ENCODE measurements at regions not wholly inside any gene's neighbourhood (a gene's known extent, or its start where the extent isn't known, plus 50 kb on each side); places are given as distances from the start of the nearest gene placed in this dataset.
A peak's percentile ranks its signal among the peaks of the same experiment; 100 is the strongest.
"Not testable (repeated sequence)": the region's sequence is repeated elsewhere in the genome, so short reads cannot be mapped to it uniquely, and the experiment has no call there.

GRCh38 chr7:91355695-91356435 is 91.6 kb downstream of the FZD1 start:
- H3K27me3 ChIP-seq (ENCODE audit: control insufficient read depth, insufficient read depth, low read length): no peaks in the 10 kb centered on the region

GRCh38 chr7:91356915-91357314 is 92.7 kb downstream of the FZD1 start:
- Histone ChIP-seq H3K4me3 (ENCODE audit: low read length) (no peak overlapping the region), H3K9me3 (replicated peaks; ENCODE audit: control insufficient read depth, low read depth, low read length) (no peaks in the 10 kb centered on the region), H3K27ac (ENCODE audit: low read length) (no peak overlapping the region), H3K36me3 (ENCODE audit: control insufficient read depth, insufficient read depth, low read length) (no peaks in the 10 kb centered on the region), H3K4me1 (ENCODE audit: control insufficient read depth, insufficient read depth, low read length) (no peaks in the 10 kb centered on the region), H3K27me3 (ENCODE audit: control insufficient read depth, insufficient read depth, low read length) (no peaks in the 10 kb centered on the region)
- no peak for DNase-seq

More at GRCh38 chr7:91355695-91356435, 91.6 kb downstream of the FZD1 start:
- no peak overlapping the region for H3K4me3 ChIP-seq (ENCODE audit: low read length)
- H3K36me3 ChIP-seq (ENCODE audit: control insufficient read depth, insufficient read depth, low read length): no peaks in the 10 kb centered on the region
- H3K9me3 ChIP-seq (replicated peaks; ENCODE audit: control insufficient read depth, low read depth, low read length): no peaks in the 10 kb centered on the region
- no peaks in the 10 kb centered on the region for H3K4me1 ChIP-seq (ENCODE audit: control insufficient read depth, insufficient read depth, low read length)
- no peak overlapping the region for H3K27ac ChIP-seq (ENCODE audit: low read length)
- WGBS (ENCODE audit: insufficient coverage): 50% methylated on average over 1 of the region's 7 CpGs
- DNase-seq: no peak

- Histone ChIP-seq H3K4me3 (ENCODE audit: low read length) (no peak overlapping the region), H3K9me3 (replicated peaks; ENCODE audit: control insufficient read depth, low read depth, low read length) (no peaks in the 10 kb centered on the region), H3K36me3 (ENCODE audit: control insufficient read depth, insufficient read depth, low read length) (no peaks in the 10 kb centered on the region), H3K4me1 (ENCODE audit: control insufficient read depth, insufficient read depth, low read length) (no peaks in the 10 kb centered on the region), H3K27ac (ENCODE audit: low read length) (no peak overlapping the region), H3K27me3 (ENCODE audit: control insufficient read depth, insufficient read depth, low read length) (no peaks in the 10 kb centered on the region)
- DNase-seq: no peak
- no CpG with 5 or more reads among the region's 1 CpG for WGBS (ENCODE audit: insufficient coverage)
Observed at GRCh38 chr7:91357379-91357778, 93.1 kb downstream of the FZD1 start.

GRCh38 chr7:91357901-91358300 is 93.7 kb downstream of the FZD1 start:
- H3K27me3 ChIP-seq (ENCODE audit: control insufficient read depth, insufficient read depth, low read length): no peaks in the 10 kb centered on the region
- H3K27ac ChIP-seq (ENCODE audit: low read length): no peak overlapping the region
- no peak overlapping the region for H3K4me3 ChIP-seq (ENCODE audit: low read length)
- no peaks in the 10 kb centered on the region for H3K36me3 ChIP-seq (ENCODE audit: control insufficient read depth, insufficient read depth, low read length)
- H3K4me1 ChIP-seq (ENCODE audit: control insufficient read depth, insufficient read depth, low read length): no peaks in the 10 kb centered on the region
- peak; percentile 66 for DNase-seq
- no peaks in the 10 kb centered on the region for H3K9me3 ChIP-seq (replicated peaks; ENCODE audit: control insufficient read depth, low read depth, low read length)
- no CpG with 5 or more reads among the region's 1 CpG for WGBS (ENCODE audit: insufficient coverage)

GRCh38 chr7:91358303-91358702 is 94.1 kb downstream of the FZD1 start:
- H3K9me3 ChIP-seq (replicated peaks; ENCODE audit: control insufficient read depth, low read depth, low read length): no peaks in the 10 kb centered on the region
- no peaks in the 10 kb centered on the region for H3K36me3 ChIP-seq (ENCODE audit: control insufficient read depth, insufficient read depth, low read length)
- no peak for DNase-seq
- no CpG with 5 or more reads among the region's 2 CpGs for WGBS (ENCODE audit: insufficient coverage)
- H3K27me3 ChIP-seq (ENCODE audit: control insufficient read depth, insufficient read depth, low read length): no peaks in the 10 kb centered on the region
- no peak overlapping the region for H3K27ac ChIP-seq (ENCODE audit: low read length)
- H3K4me3 ChIP-seq (ENCODE audit: low read length): no peak overlapping the region
- H3K4me1 ChIP-seq (ENCODE audit: control insufficient read depth, insufficient read depth, low read length): no peaks in the 10 kb centered on the region

- WGBS (ENCODE audit: insufficient coverage): no CpG with 5 or more reads among the region's 5 CpGs
- not testable (repeated sequence) for H3K27me3 ChIP-seq (ENCODE audit: control insufficient read depth, insufficient read depth, low read length); H3K9me3 ChIP-seq (replicated peaks; ENCODE audit: control insufficient read depth, low read depth, low read length); DNase-seq; H3K4me1 ChIP-seq (ENCODE audit: control insufficient read depth, insufficient read depth, low read length); H3K27ac ChIP-seq (ENCODE audit: low read length); H3K36me3 ChIP-seq (ENCODE audit: control insufficient read depth, insufficient read depth, low read length); H3K4me3 ChIP-seq (ENCODE audit: low read length)
Observed at GRCh38 chr7:91365097-91365496, 100.9 kb downstream of the FZD1 start.

- no peaks in the 10 kb centered on the region for H3K27me3 ChIP-seq (ENCODE audit: control insufficient read depth, insufficient read depth, low read length)
- H3K4me3 ChIP-seq (ENCODE audit: low read length): no peak overlapping the region
- no peak overlapping the region for H3K27ac ChIP-seq (ENCODE audit: low read length)
- DNase-seq: no peak
- H3K9me3 ChIP-seq (replicated peaks; ENCODE audit: control insufficient read depth, low read depth, low read length): no peaks in the 10 kb centered on the region
- no peaks in the 10 kb centered on the region for H3K4me1 ChIP-seq (ENCODE audit: control insufficient read depth, insufficient read depth, low read length)
- no peaks in the 10 kb centered on the region for H3K36me3 ChIP-seq (ENCODE audit: control insufficient read depth, insufficient read depth, low read length)
Observed at GRCh38 chr7:91366091-91366490, 101.9 kb downstream of the FZD1 start.

- Histone ChIP-seq H3K4me1 (ENCODE audit: control insufficient read depth, insufficient read depth, low read length) (no peaks in the 10 kb centered on the region), H3K4me3 (ENCODE audit: low read length) (no peak overlapping the region), H3K36me3 (ENCODE audit: control insufficient read depth, insufficient read depth, low read length) (no peaks in the 10 kb centered on the region), H3K27me3 (ENCODE audit: control insufficient read depth, insufficient read depth, low read length) (no peaks in the 10 kb centered on the region), H3K27ac (ENCODE audit: low read length) (no peak overlapping the region), H3K9me3 (replicated peaks; ENCODE audit: control insufficient read depth, low read depth, low read length) (no peaks in the 10 kb centered on the region)
- no CpG with 5 or more reads among the region's 6 CpGs for WGBS (ENCODE audit: insufficient coverage)
- DNase-seq: no peak
Observed at GRCh38 chr7:91367812-91368578, 103.8 kb downstream of the FZD1 start.

- 79% methylated on average over 2 of the region's 3 CpGs for WGBS (ENCODE audit: insufficient coverage)
- no peak overlapping the region for H3K4me3 ChIP-seq (ENCODE audit: low read length)
- no peaks in the 10 kb centered on the region for H3K27me3 ChIP-seq (ENCODE audit: control insufficient read depth, insufficient read depth, low read length)
Observed at GRCh38 chr7:91372323-91372722, 108.1 kb downstream of the FZD1 start.

GRCh38 chr7:91373111-91373800 is 109.0 kb downstream of the FZD1 start:
- DNase-seq: peak; percentile 36
- no peak overlapping the region for H3K27ac ChIP-seq (ENCODE audit: low read length)
- WGBS (ENCODE audit: insufficient coverage): no CpG with 5 or more reads among the region's 4 CpGs

More at GRCh38 chr7:91372323-91372722, 108.1 kb downstream of the FZD1 start:
- no peak for DNase-seq
- Histone ChIP-seq H3K27ac (ENCODE audit: low read length) (no peak overlapping the region), H3K4me1 (ENCODE audit: control insufficient read depth, insufficient read depth, low read length) (no peaks in the 10 kb centered on the region), H3K36me3 (ENCODE audit: control insufficient read depth, insufficient read depth, low read length) (no peaks in the 10 kb centered on the region), H3K9me3 (replicated peaks; ENCODE audit: control insufficient read depth, low read depth, low read length) (no peaks in the 10 kb centered on the region)

More at GRCh38 chr7:91373111-91373800, 109.0 kb downstream of the FZD1 start:
- Histone ChIP-seq H3K36me3 (ENCODE audit: control insufficient read depth, insufficient read depth, low read length) (no peaks in the 10 kb centered on the region), H3K27me3 (ENCODE audit: control insufficient read depth, insufficient read depth, low read length) (no peaks in the 10 kb centered on the region), H3K4me3 (ENCODE audit: low read length) (no peak overlapping the region), H3K9me3 (replicated peaks; ENCODE audit: control insufficient read depth, low read depth, low read length) (no peaks in the 10 kb centered on the region), H3K4me1 (ENCODE audit: control insufficient read depth, insufficient read depth, low read length) (no peaks in the 10 kb centered on the region)
